Liver (tissue), 8 donors: ENCODE measurements at regions not wholly inside any gene's neighbourhood (a gene's known extent, or its start where the extent isn't known, plus 50 kb on each side); places are given as distances from the start of the nearest gene placed in this dataset.
"Not testable (repeated sequence)": the region's sequence is repeated elsewhere in the genome, so short reads cannot be mapped to it uniquely, and the experiment has no call there.

Source experiments
- DNase-seq: peaks from one replicate; pipeline ENCODE4 v3.0.0-alpha.2; 2017; ENCODE audit warnings: low spot score
- H3K27ac ChIP-seq, 2 donors: one replicate each; pipeline ENCODE4 v1.7.0; 2013; ENCODE audit warnings: inconsistent platforms in 2 of 2, low read length in 2 of 2, control low read depth in 1 of 2, low read depth in 1 of 2, mild to moderate bottlenecking in 1 of 2
- H3K27me3 ChIP-seq, 4 donors: one replicate each; pipeline versions ENCODE4 v1.6.1 to v1.7.0; 2013; ENCODE audit warnings: low read length in 3 of 4, inconsistent platforms in 1 of 4, mild to moderate bottlenecking in 1 of 4, moderate library complexity in 1 of 4; ENCODE audit not compliant: control insufficient read depth in 4 of 4, insufficient read depth in 4 of 4
- H3K36me3 ChIP-seq, 4 donors: one replicate each; pipeline versions ENCODE4 v1.6.1 to v1.7.0; 2013; ENCODE audit warnings: low read length in 3 of 4, mild to moderate bottlenecking in 3 of 4, low read depth in 1 of 4, moderate library complexity in 1 of 4; ENCODE audit not compliant: control insufficient read depth in 4 of 4, insufficient read depth in 3 of 4
- H3K4me1 ChIP-seq, 4 donors: one replicate each; pipeline versions ENCODE4 v1.6.1 to v1.7.0; 2013; ENCODE audit warnings: low read length in 3 of 4, mild to moderate bottlenecking in 3 of 4, moderate library complexity in 1 of 4; ENCODE audit not compliant: control insufficient read depth in 4 of 4, insufficient read depth in 4 of 4
- H3K4me3 ChIP-seq, 3 donors: one replicate each; pipeline versions ENCODE4 v1.6.1 to v1.7.0; 2013; ENCODE audit warnings: low read length in 3 of 3, control low read depth in 1 of 3, low read depth in 1 of 3, mild to moderate bottlenecking in 1 of 3
- H3K9ac ChIP-seq, 2 donors: one replicate each; pipeline ENCODE4 v1.7.0; 2013; ENCODE audit warnings: low read length in 2 of 2, mild to moderate bottlenecking in 2 of 2, moderate library complexity in 2 of 2, control low read depth in 1 of 2, low read depth in 1 of 2
- H3K9me3 ChIP-seq, 4 donors: one replicate each; pipeline versions ENCODE4 v1.6.1 to v1.7.0; 2013; ENCODE audit warnings: low read length in 3 of 4; ENCODE audit not compliant: control insufficient read depth in 4 of 4
- ATF3 ChIP-seq: IDR thresholded peaks from 2 replicates; pipeline ENCODE4 v1.6.1; 2016; ENCODE audit warnings: antibody characterized with exemption
- CTCF ChIP-seq: fragments of 150-350 bp; IDR thresholded peaks from 2 replicates; pipeline ENCODE4 v1.5.1; 2017; ENCODE audit warnings: improper control_type of control experiment, low read depth, low read length; ENCODE audit not compliant: missing input control
- EGR1 ChIP-seq, 2 donors: IDR thresholded peaks; 2 replicates each; pipeline ENCODE4 v1.6.1; 2016 to 2018; ENCODE audit warnings: antibody characterized with exemption in 2 of 2, low read depth in 2 of 2
- FOXA1 ChIP-seq: IDR thresholded peaks from 2 replicates; pipeline ENCODE4 v1.6.1; 2016; ENCODE audit warnings: antibody characterized with exemption
- GABPA ChIP-seq, 2 donors: IDR thresholded peaks in 1 of 2; conservative IDR thresholded peaks in 1 of 2; 2 replicates each; pipeline ENCODE4 v1.6.1; 2016; ENCODE audit warnings: antibody characterized with exemption in 2 of 2, mild to moderate bottlenecking in 1 of 2, moderate library complexity in 1 of 2
- HNF4G ChIP-seq: IDR thresholded peaks from 2 replicates; pipeline ENCODE4 v1.6.1; 2016; ENCODE audit warnings: antibody characterized with exemption
- JUND ChIP-seq, 2 donors: IDR thresholded peaks; 2 replicates each; pipeline ENCODE4 v1.6.1; 2016; ENCODE audit warnings: antibody characterized with exemption in 2 of 2
- MAX ChIP-seq: IDR thresholded peaks from 2 replicates; pipeline ENCODE4 v1.6.1; 2016; ENCODE audit warnings: antibody characterized with exemption
- NR2F2 ChIP-seq: IDR thresholded peaks from 2 replicates; pipeline ENCODE4 v1.6.1; 2016; ENCODE audit warnings: antibody characterized with exemption
- REST ChIP-seq: IDR thresholded peaks from 2 replicates; pipeline ENCODE4 v1.6.1; 2016; ENCODE audit warnings: antibody characterized with exemption, mild to moderate bottlenecking
- RXRA ChIP-seq, 2 donors: IDR thresholded peaks; 2 replicates each; pipeline ENCODE4 v1.6.1; 2017 to 2018; ENCODE audit warnings: antibody characterized with exemption in 2 of 2, mild to moderate bottlenecking in 1 of 2
- SP1 ChIP-seq: IDR thresholded peaks from 2 replicates; pipeline ENCODE4 v1.6.1; 2018; ENCODE audit warnings: antibody characterized with exemption, mild to moderate bottlenecking
- TAF1 ChIP-seq: conservative IDR thresholded peaks from 2 replicates; pipeline ENCODE4 v1.6.1; 2016; ENCODE audit warnings: antibody characterized with exemption, mild to moderate bottlenecking
- YY1 ChIP-seq: IDR thresholded peaks from 2 replicates; pipeline ENCODE4 v1.6.1; 2016; ENCODE audit warnings: antibody characterized with exemption, mild to moderate bottlenecking
- ZBTB33 ChIP-seq: IDR thresholded peaks from 2 replicates; pipeline ENCODE4 v1.6.1; 2016; ENCODE audit warnings: antibody characterized with exemption
- WGBS: extraction: QIAGEN DNeasy Blood & Tissue Kit; methylation state at CpG from one replicate; pipeline ENCODE4 v1.1.7; 2013; 5-methylcytosine and 5-hydroxymethylcytosine counted together
- donor health status: healthy.
- donor health status: healthy.
- donor health status: healthy.
- donor health status: healthy.
- donor health status: healthy.

GRCh38 chr1:25171013-25171412, 61.3 kb downstream of the SYF2 start:
- not testable (repeated sequence) for H3K36me3 ChIP-seq, H3K27me3 ChIP-seq, H3K4me3 ChIP-seq, DNase-seq, H3K9ac ChIP-seq, H3K9me3 ChIP-seq, H3K27ac ChIP-seq
- H3K4me1 ChIP-seq: peaks cover 3 to 24% (median 11%) of the 10 kb centered on the region in 4 donors
- WGBS: 96% methylated on average over 4 of the region's 4 CpGs

GRCh38 chr1:25170439-25170838, 61.9 kb downstream of the SYF2 start:
- H3K4me1 ChIP-seq: peaks cover 3 to 24% (median 11%) of the 10 kb centered on the region in 4 donors
- no peak overlapping the region for H3K4me3 ChIP-seq
- WGBS: 93% methylated on average over 6 of the region's 6 CpGs
- no peaks in the 10 kb centered on the region for H3K9me3 ChIP-seq
- no peak for TF ChIP-seq CTCF
- TF ChIP-seq TAF1: no peak
- no peak for TF ChIP-seq ZBTB33
- no peak for TF ChIP-seq JUND (IDR thresholded peaks at IDR 0.05)
- no peak for TF ChIP-seq MAX
- no peaks in the 10 kb centered on the region for H3K36me3 ChIP-seq
- H3K27ac ChIP-seq: no peak overlapping the region
- H3K27me3 ChIP-seq: no peaks in the 10 kb centered on the region
- DNase-seq: no peak
- H3K9ac ChIP-seq: no peak overlapping the region

GRCh38 chr1:25169610-25170009, 62.7 kb downstream of the SYF2 start:
- Histone ChIP-seq H3K36me3 (no peaks in the 10 kb centered on the region), H3K27me3 (no peaks in the 10 kb centered on the region), H3K9ac (no peak overlapping the region), H3K27ac (no peak overlapping the region), H3K4me3 (no peak overlapping the region), H3K4me1 (peaks cover 3 to 24% (median 11%) of the 10 kb centered on the region in 4 donors), H3K9me3 (no peaks in the 10 kb centered on the region)
- WGBS: 91% methylated on average over 8 of the region's 8 CpGs
- no peak for DNase-seq
- TF ChIP-seq MAX (no peak), ZBTB33 (no peak), HNF4G (no peak), REST (no peak), ATF3 (no peak), YY1 (no peak), RXRA (IDR thresholded peaks at IDR 0.05) (no peak), NR2F2 (no peak), FOXA1 (no peak), EGR1 (IDR thresholded peaks at IDR 0.05; ENCODE audit: low read depth in 2 of 2) (no peak), JUND (IDR thresholded peaks at IDR 0.05) (no peak), CTCF (no peak), GABPA (IDR thresholded peaks at IDR 0.05 in 1 of 2, conservative IDR thresholded peaks at IDR 0.05 in 1 of 2) (no peak), SP1 (no peak), TAF1 (no peak)
